OCI-LY7 (cell line): ENCODE measurements at regions not wholly inside any gene's neighbourhood (a gene's known extent, or its start where the extent isn't known, plus 50 kb on each side); places are given as distances from the start of the nearest gene placed in this dataset.

ENCODE experiments used
- BruUV-seq: library from RNA; stranded (reverse); fragments of 400-500 nt; replicated peaks from 2 replicates; lab custom pipeline; 2021; lab: Mats Ljungman, UMichigan
- CTCF ChIA-PET: fragments of 300-600 bp; sonication (Branson Sonifier 250); formaldehyde crosslinking; loops from one replicate; lab custom pipeline; 2022; ENCODE audit warnings: antibody characterized with exemption; ENCODE audit not compliant: unreplicated experiment; lab: Charles Lee
- POLR2A ChIA-PET: fragments of 300-600 bp; sonication (Branson Sonifier 250); formaldehyde crosslinking; loops from one replicate; lab custom pipeline; 2022; ENCODE audit warnings: antibody characterized with exemption; lab: Charles Lee
- DNase-seq: peaks from one replicate; pipeline ENCODE4 v3.0.0-alpha.2; 2015; ENCODE audit warnings: low spot score
- H2AFZ ChIP-seq: fragments of 200-600 bp; sonication (generic), shearing (Covaris generic); 2 replicates; pipeline ENCODE4 v1.6.1; 2014; ENCODE audit warnings: mild to moderate bottlenecking, antibody characterized with exemption, low read length, moderate library complexity
- H3K27ac ChIP-seq: fragments of 200-600 bp; sonication (generic); 2 replicates; pipeline ENCODE4 v1.5.1; 2014; ENCODE audit warnings: mixed run types, low read depth, mild to moderate bottlenecking, moderate library complexity, low read length, inconsistent platforms; ENCODE audit not compliant: poor library complexity, severe bottlenecking
- H3K36me3 ChIP-seq: fragments of 200-600 bp; sonication (generic); 2 replicates; pipeline ENCODE4 v1.6.1; 2014; ENCODE audit warnings: mild to moderate bottlenecking, antibody characterized with exemption, low read length, moderate library complexity, mixed read lengths; ENCODE audit not compliant: insufficient read depth
- H3K4me1 ChIP-seq: fragments of 200-600 bp; sonication (generic); 2 replicates; pipeline ENCODE4 v1.5.1; 2014; ENCODE audit warnings: mild to moderate bottlenecking, low read length; ENCODE audit not compliant: insufficient read depth, poor library complexity, severe bottlenecking
- H3K4me2 ChIP-seq: fragments of 200-600 bp; sonication (generic); 2 replicates; pipeline ENCODE4 v1.6.1; 2014; ENCODE audit warnings: mild to moderate bottlenecking, low read length
- H3K4me3 ChIP-seq: fragments of 200-600 bp; sonication (generic); 2 replicates; pipeline ENCODE4 v1.5.1; 2014; ENCODE audit warnings: mild to moderate bottlenecking, low read depth, low read length; ENCODE audit not compliant: poor library complexity, severe bottlenecking
- H3K79me2 ChIP-seq: fragments of 200-600 bp; sonication (generic); 2 replicates; pipeline ENCODE4 v1.6.1; 2016; ENCODE audit warnings: low read depth, mild to moderate bottlenecking, low read length, moderate library complexity, mixed read lengths; ENCODE audit not compliant: insufficient read depth
- H3K9me2 ChIP-seq: fragments of 200-600 bp; sonication (generic); 2 replicates; pipeline ENCODE4 v1.6.1; 2016; ENCODE audit warnings: mild to moderate bottlenecking, low read length, mixed read lengths; ENCODE audit not compliant: insufficient read depth
- H3K9me3 ChIP-seq: fragments of 200-600 bp; sonication (generic); 2 replicates; pipeline ENCODE4 v1.6.1; 2014; ENCODE audit warnings: mild to moderate bottlenecking, mixed run types, low read length, mixed read lengths
- H4K20me1 ChIP-seq: fragments of 200-600 bp; sonication (generic); 2 replicates; pipeline ENCODE4 v1.6.1; 2014; ENCODE audit warnings: mild to moderate bottlenecking, antibody characterized with exemption, low read length, moderate library complexity, mixed read lengths; ENCODE audit not compliant: insufficient read depth
- CTCF ChIP-seq: fragments of 200-600 bp; sonication (generic); conservative IDR thresholded peaks from 2 replicates; pipeline ENCODE4 v1.5.1; 2014; ENCODE audit warnings: mild to moderate bottlenecking, antibody characterized with exemption, low read length, moderate library complexity, mixed read lengths
- EZH2phosphoT487 ChIP-seq: fragments of 200-600 bp; sonication (generic); IDR thresholded peaks from 2 replicates; pipeline ENCODE4 v1.6.1; 2018; ENCODE audit warnings: low read depth, borderline replicate concordance, mild to moderate bottlenecking, mixed run types, antibody characterized with exemption, low read length, moderate library complexity, mixed read lengths
- intact Hi-C: fragments of 100-400 bp; cut with micrococcal nuclease; formaldehyde crosslinking; loops from one replicate; pipeline ENCODE4 v1.10.0; 2022; ENCODE audit not compliant: unreplicated experiment

- intact Hi-C loops: no loop called here
- BruUV-seq: no TSS peak
- Histone ChIP-seq H3K4me1 (no peaks in the 10 kb centered on the region), H3K9me2 (no peaks in the 10 kb centered on the region), H3K27ac (no peak overlapping the region), H3K36me3 (no peaks in the 10 kb centered on the region), H3K4me3 (no peak overlapping the region), H3K79me2 (no peaks in the 10 kb centered on the region), H2AFZ (no peak overlapping the region), H3K4me2 (no peak overlapping the region), H3K9me3 (no peaks in the 10 kb centered on the region), H4K20me1 (no peaks in the 10 kb centered on the region)
- no peak for DNase-seq
- no peak for TF ChIP-seq CTCF
- no peak for TF ChIP-seq EZH2phosphoT487
- CTCF ChIA-PET: no interaction called here
- POLR2A ChIA-PET: no interaction called here
Measured at GRCh38 chr16:85536411-85537330, 76.5 kb upstream of the GSE1 start.

GRCh38 chr16:85537331-85537788 is 75.8 kb upstream of the GSE1 start:
- TF ChIP-seq EZH2phosphoT487 (no peak), CTCF (no peak)
- BruUV-seq: no TSS peak
- CTCF ChIA-PET: no interaction called here

More at GRCh38 chr16:85537331-85537788, 75.8 kb upstream of the GSE1 start:
- intact Hi-C loops: no loop called here
- H3K9me2 ChIP-seq: no peaks in the 10 kb centered on the region
- H3K4me1 ChIP-seq: no peaks in the 10 kb centered on the region
- POLR2A ChIA-PET: no interaction called here
- H3K4me2 ChIP-seq: no peak overlapping the region
- no peaks in the 10 kb centered on the region for H3K9me3 ChIP-seq
- no peaks in the 10 kb centered on the region for H4K20me1 ChIP-seq
- H3K79me2 ChIP-seq: no peaks in the 10 kb centered on the region
- H3K36me3 ChIP-seq: no peaks in the 10 kb centered on the region
- no peak overlapping the region for H3K4me3 ChIP-seq
- H3K27ac ChIP-seq: no peak overlapping the region
- no peak overlapping the region for H2AFZ ChIP-seq
- no peak for DNase-seq
